ENCODE measurements at regions not wholly inside any gene's neighbourhood (a gene's known extent, or its start where the extent isn't known, plus 50 kb on each side); places are given as distances from the start of the nearest gene placed in this dataset.

DNA sequence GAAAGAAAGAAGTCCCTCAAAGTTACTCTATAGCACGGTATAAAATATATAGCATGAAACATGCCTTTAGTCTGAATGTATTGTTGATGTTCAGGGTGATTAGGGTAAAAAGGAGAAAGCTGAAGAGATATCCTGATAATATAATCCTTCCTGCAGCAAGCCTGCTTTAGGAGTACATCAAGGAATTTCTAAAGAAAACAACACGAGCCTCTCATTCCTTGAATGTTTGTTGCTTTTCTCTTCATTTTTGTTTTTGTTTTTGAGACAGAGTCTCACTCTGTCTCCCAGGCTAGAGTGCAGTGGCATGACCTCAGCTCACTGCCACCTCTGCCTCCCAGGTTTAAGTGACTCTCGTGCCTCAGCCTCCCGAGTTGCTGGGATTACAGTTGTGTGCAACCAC lies 79.1 kb downstream of the CD164 start:
- TF ChIP-seq EZH2 (IDR thresholded peaks at IDR 0.05; ENCODE audit: low read depth, unreplicated experiment) (no peak), POLR2AphosphoS5 (IDR thresholded peaks at IDR 0.05; ENCODE audit: low read depth) (no peak), CREB1 (CRISPR knock-in tag; IDR thresholded peaks at IDR 0.05; ENCODE audit: low read depth) (no peak), ZNF331 (CRISPR knock-in tag; IDR thresholded peaks at IDR 0.05; ENCODE audit: low read depth) (no peak), ZNF114 (CRISPR knock-in tag; IDR thresholded peaks at IDR 0.05) (no peak)
- TF ChIP-seq, protein P1, sequence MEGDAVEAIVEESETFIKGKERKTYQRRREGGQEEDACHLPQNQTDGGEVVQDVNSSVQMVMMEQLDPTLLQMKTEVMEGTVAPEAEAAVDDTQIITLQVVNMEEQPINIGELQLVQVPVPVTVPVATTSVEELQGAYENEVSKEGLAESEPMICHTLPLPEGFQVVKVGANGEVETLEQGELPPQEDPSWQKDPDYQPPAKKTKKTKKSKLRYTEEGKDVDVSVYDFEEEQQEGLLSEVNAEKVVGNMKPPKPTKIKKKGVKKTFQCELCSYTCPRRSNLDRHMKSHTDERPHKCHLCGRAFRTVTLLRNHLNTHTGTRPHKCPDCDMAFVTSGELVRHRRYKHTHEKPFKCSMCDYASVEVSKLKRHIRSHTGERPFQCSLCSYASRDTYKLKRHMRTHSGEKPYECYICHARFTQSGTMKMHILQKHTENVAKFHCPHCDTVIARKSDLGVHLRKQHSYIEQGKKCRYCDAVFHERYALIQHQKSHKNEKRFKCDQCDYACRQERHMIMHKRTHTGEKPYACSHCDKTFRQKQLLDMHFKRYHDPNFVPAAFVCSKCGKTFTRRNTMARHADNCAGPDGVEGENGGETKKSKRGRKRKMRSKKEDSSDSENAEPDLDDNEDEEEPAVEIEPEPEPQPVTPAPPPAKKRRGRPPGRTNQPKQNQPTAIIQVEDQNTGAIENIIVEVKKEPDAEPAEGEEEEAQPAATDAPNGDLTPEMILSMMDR (conservative IDR thresholded peaks at IDR 0.05; ENCODE audit: low read depth in 2 of 2): no peak
- TF ChIP-seq, protein P2, sequence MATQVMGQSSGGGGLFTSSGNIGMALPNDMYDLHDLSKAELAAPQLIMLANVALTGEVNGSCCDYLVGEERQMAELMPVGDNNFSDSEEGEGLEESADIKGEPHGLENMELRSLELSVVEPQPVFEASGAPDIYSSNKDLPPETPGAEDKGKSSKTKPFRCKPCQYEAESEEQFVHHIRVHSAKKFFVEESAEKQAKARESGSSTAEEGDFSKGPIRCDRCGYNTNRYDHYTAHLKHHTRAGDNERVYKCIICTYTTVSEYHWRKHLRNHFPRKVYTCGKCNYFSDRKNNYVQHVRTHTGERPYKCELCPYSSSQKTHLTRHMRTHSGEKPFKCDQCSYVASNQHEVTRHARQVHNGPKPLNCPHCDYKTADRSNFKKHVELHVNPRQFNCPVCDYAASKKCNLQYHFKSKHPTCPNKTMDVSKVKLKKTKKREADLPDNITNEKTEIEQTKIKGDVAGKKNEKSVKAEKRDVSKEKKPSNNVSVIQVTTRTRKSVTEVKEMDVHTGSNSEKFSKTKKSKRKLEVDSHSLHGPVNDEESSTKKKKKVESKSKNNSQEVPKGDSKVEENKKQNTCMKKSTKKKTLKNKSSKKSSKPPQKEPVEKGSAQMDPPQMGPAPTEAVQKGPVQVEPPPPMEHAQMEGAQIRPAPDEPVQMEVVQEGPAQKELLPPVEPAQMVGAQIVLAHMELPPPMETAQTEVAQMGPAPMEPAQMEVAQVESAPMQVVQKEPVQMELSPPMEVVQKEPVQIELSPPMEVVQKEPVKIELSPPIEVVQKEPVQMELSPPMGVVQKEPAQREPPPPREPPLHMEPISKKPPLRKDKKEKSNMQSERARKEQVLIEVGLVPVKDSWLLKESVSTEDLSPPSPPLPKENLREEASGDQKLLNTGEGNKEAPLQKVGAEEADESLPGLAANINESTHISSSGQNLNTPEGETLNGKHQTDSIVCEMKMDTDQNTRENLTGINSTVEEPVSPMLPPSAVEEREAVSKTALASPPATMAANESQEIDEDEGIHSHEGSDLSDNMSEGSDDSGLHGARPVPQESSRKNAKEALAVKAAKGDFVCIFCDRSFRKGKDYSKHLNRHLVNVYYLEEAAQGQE (IDR thresholded peaks at IDR 0.05; ENCODE audit: unreplicated experiment): no peak
- TF ChIP-seq, protein P3, sequence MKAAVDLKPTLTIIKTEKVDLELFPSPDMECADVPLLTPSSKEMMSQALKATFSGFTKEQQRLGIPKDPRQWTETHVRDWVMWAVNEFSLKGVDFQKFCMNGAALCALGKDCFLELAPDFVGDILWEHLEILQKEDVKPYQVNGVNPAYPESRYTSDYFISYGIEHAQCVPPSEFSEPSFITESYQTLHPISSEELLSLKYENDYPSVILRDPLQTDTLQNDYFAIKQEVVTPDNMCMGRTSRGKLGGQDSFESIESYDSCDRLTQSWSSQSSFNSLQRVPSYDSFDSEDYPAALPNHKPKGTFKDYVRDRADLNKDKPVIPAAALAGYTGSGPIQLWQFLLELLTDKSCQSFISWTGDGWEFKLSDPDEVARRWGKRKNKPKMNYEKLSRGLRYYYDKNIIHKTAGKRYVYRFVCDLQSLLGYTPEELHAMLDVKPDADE (IDR thresholded peaks at IDR 0.05): no peak
